Stomach (tissue), 8 donors: ENCODE measurements at regions not wholly inside any gene's neighbourhood (a gene's known extent, or its start where the extent isn't known, plus 50 kb on each side); places are given as distances from the start of the nearest gene placed in this dataset.

Experiments
- DNase-seq, 2 donors: peaks; one replicate each; pipeline versions ENCODE4 v3.0.0 to v3.0.0-alpha.2; 2013 to 2019
- H3K27ac ChIP-seq, 5 donors: fragments of 200-600 bp in 4 of 5; sonication (generic) in 4 of 5; one replicate each; pipeline ENCODE4 v1.5.1; 2013 to 2019; ENCODE audit warnings: mild to moderate bottlenecking in 1 of 5, moderate library complexity in 1 of 5
- H3K27me3 ChIP-seq, 3 donors: fragments of 200-600 bp; sonication (generic); one replicate each; pipeline ENCODE4 v1.5.1; 2017 to 2019; ENCODE audit warnings: mixed run types in 1 of 3
- H3K36me3 ChIP-seq, 4 donors: fragments of 200-600 bp; sonication (generic); 1 replicate in 3 of 4; 2 replicates in 1 of 4; pipeline ENCODE4 v1.5.1; 2016 to 2019
- H3K4me1 ChIP-seq, 4 donors: fragments of 200-600 bp; sonication (generic); one replicate each; pipeline ENCODE4 v1.5.1; 2016 to 2019
- H3K4me3 ChIP-seq, 4 donors: fragments of 200-600 bp; sonication (generic) in 3 of 4; one replicate each; pipeline ENCODE4 v1.5.1; 2016 to 2019; ENCODE audit warnings: mild to moderate bottlenecking in 1 of 4
- H3K9me3 ChIP-seq, 4 donors: fragments of 200-600 bp; sonication (generic); one replicate each; pipeline ENCODE4 v1.5.1; 2016 to 2019
- CTCF ChIP-seq, 7 experiments: fragments of 450-650 bp in 4 of 7; fragments of 200-600 bp in 3 of 7; sonication (generic) in 3 of 7; IDR thresholded peaks; one replicate each; pipeline ENCODE4 v1.5.1; 2016 to 2019; ENCODE audit warnings: antibody characterized with exemption in 7 of 7, control low read depth in 2 of 7, mild to moderate bottlenecking in 1 of 7
- EP300 ChIP-seq: sonication (generic); formaldehyde crosslinking; IDR thresholded peaks from one replicate; pipeline ENCODE4 v1.6.1; 2017; ENCODE audit warnings: antibody characterized with exemption
- POLR2A ChIP-seq, 4 donors: fragments of 450-650 bp; IDR thresholded peaks; one replicate each; pipeline ENCODE4 v1.6.1; 2016; ENCODE audit warnings: antibody characterized with exemption in 4 of 4, control low read depth in 2 of 4, mild to moderate bottlenecking in 1 of 4, moderate library complexity in 1 of 4
- POLR2AphosphoS5 ChIP-seq, 3 donors: sonication (generic); formaldehyde crosslinking; IDR thresholded peaks; one replicate each; pipeline ENCODE4 v1.6.1; 2016; ENCODE audit warnings: antibody characterized with exemption in 3 of 3
- WGBS, 5 donors: extraction: QIAGEN DNeasy Blood & Tissue Kit in 3 of 5; methylation state at CpG; one replicate each; pipeline versions ENCODE4 v1.1.5 to v1.1.7; 2013 to 2018; 5-methylcytosine and 5-hydroxymethylcytosine counted together
- intact Hi-C: fragments of 100-400 bp; cut with DNase I; formaldehyde crosslinking; loops from one replicate; pipeline ENCODE4 v1.15.1; 2023; ENCODE audit warnings: low total_unique reads
- donor health status: healthy with polysubstance abuse.
- donor health status: Bipolar disorder and iron deficiency.
- donor health status: healthy.

- Histone ChIP-seq H3K27ac (no peak overlapping the region), H3K4me3 (no peak overlapping the region), H3K27me3 (no peaks in the 10 kb centered on the region), H3K36me3 (no peaks in the 10 kb centered on the region), H3K4me1 (no peaks in the 10 kb centered on the region), H3K9me3 (no peaks in the 10 kb centered on the region)
- WGBS, 5 donors = 65 to 84% (median 78%) methylated on average over 3 of the region's 3 CpGs
- TF ChIP-seq EP300 (no peak), POLR2A (IDR thresholded peaks at IDR 0.05) (no peak), CTCF (IDR thresholded peaks at IDR 0.05) (no peak), POLR2AphosphoS5 (IDR thresholded peaks at IDR 0.05) (no peak)
- intact Hi-C loops = no loop called here
- DNase-seq = no peak
Measured at GRCh38 chr2:191515551-191515950, 162.4 kb upstream of the NABP1 start.

- no peak overlapping the region for H3K4me3 ChIP-seq
- no peak for TF ChIP-seq CTCF (IDR thresholded peaks at IDR 0.05)
- TF ChIP-seq POLR2AphosphoS5 (IDR thresholded peaks at IDR 0.05) = no peak
- TF ChIP-seq POLR2A (IDR thresholded peaks at IDR 0.05) = no peak
- no peak for TF ChIP-seq EP300
- intact Hi-C loops = no loop called here
- 66 to 75% (median 69%) methylated on average over 4 of the region's 4 CpGs for WGBS, 5 donors
- DNase-seq = no peak
- H3K36me3 ChIP-seq = no peaks in the 10 kb centered on the region
- no peaks in the 10 kb centered on the region for H3K4me1 ChIP-seq
- H3K27ac ChIP-seq = no peak overlapping the region
- no peaks in the 10 kb centered on the region for H3K9me3 ChIP-seq
- H3K27me3 ChIP-seq = no peaks in the 10 kb centered on the region
Measured at GRCh38 chr2:191516260-191516659, 161.7 kb upstream of the NABP1 start.

GRCh38 chr2:191521608-191522208 lies 156.2 kb upstream of the NABP1 start:
- no peaks in the 10 kb centered on the region for H3K36me3 ChIP-seq
- intact Hi-C loops = loop anchor here (5.0 kb wide), 1 partner anchor 354 kb away; no protein-coding TSS in a partner anchor
- no peak overlapping the region for H3K27ac ChIP-seq
- H3K4me1 ChIP-seq = peaks cover 0 to 3% (median 0%) of the 10 kb centered on the region in 4 donors
- H3K4me3 ChIP-seq = no peak overlapping the region
- WGBS, 5 donors = 3 to 19% (median 13%) methylated on average over 1 of the region's 1 CpG
- peak in 1 of 2 donors; percentile 52 for DNase-seq
- no peaks in the 10 kb centered on the region for H3K9me3 ChIP-seq
- TF ChIP-seq CTCF (IDR thresholded peaks at IDR 0.05) (peak in 5 of 7 experiments; percentile 44 to 81 (median 76)), POLR2AphosphoS5 (IDR thresholded peaks at IDR 0.05) (no peak), EP300 (no peak), POLR2A (IDR thresholded peaks at IDR 0.05) (no peak)
- no peaks in the 10 kb centered on the region for H3K27me3 ChIP-seq

GRCh38 chr2:191522478-191523120 lies 155.3 kb upstream of the NABP1 start:
- H3K4me3 ChIP-seq = no peak overlapping the region
- no peaks in the 10 kb centered on the region for H3K36me3 ChIP-seq
- peaks cover 0 to 3% (median 0%) of the 10 kb centered on the region in 4 donors for H3K4me1 ChIP-seq
- no peaks in the 10 kb centered on the region for H3K9me3 ChIP-seq
- DNase-seq = no peak
- no peaks in the 10 kb centered on the region for H3K27me3 ChIP-seq
- H3K27ac ChIP-seq = no peak overlapping the region
- WGBS, 5 donors = 70 to 79% (median 78%) methylated on average over 7 of the region's 7 CpGs
- TF ChIP-seq CTCF (IDR thresholded peaks at IDR 0.05) = no peak
- TF ChIP-seq POLR2A (IDR thresholded peaks at IDR 0.05) = no peak
- no peak for TF ChIP-seq POLR2AphosphoS5 (IDR thresholded peaks at IDR 0.05)
- no peak for TF ChIP-seq EP300
- intact Hi-C loops = loop anchor here (5.0 kb wide), 1 partner anchor 355 kb away; no protein-coding TSS in a partner anchor
